ENCODE measurements at regions not wholly inside any gene's neighbourhood (a gene's known extent, or its start where the extent isn't known, plus 50 kb on each side); places are given as distances from the start of the nearest gene placed in this dataset.

DNA sequence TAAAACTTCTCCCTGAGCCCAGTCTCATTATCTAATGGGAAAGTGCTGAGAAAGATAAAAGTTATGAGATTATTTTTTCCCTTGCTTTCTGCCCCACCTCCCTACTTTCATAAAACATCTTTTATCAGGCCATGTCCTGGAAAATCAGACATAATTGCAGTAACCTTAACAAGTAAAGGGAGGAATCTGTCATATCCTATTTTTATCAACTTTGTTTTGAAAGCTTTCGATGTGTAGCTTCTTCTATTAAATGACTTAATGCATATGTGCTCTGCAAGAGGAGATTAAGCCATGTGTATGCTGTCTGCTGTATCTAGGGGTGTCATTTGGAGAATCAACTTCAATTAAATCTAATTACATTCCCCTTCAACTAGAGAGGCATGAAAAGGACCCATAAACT lies 408.9 kb downstream of the CBLN4 start:
- TF ChIP-seq, protein P1, sequence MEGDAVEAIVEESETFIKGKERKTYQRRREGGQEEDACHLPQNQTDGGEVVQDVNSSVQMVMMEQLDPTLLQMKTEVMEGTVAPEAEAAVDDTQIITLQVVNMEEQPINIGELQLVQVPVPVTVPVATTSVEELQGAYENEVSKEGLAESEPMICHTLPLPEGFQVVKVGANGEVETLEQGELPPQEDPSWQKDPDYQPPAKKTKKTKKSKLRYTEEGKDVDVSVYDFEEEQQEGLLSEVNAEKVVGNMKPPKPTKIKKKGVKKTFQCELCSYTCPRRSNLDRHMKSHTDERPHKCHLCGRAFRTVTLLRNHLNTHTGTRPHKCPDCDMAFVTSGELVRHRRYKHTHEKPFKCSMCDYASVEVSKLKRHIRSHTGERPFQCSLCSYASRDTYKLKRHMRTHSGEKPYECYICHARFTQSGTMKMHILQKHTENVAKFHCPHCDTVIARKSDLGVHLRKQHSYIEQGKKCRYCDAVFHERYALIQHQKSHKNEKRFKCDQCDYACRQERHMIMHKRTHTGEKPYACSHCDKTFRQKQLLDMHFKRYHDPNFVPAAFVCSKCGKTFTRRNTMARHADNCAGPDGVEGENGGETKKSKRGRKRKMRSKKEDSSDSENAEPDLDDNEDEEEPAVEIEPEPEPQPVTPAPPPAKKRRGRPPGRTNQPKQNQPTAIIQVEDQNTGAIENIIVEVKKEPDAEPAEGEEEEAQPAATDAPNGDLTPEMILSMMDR (conservative IDR thresholded peaks at IDR 0.05; ENCODE audit: low read depth in 2 of 2): no peak
- TF ChIP-seq EZH2 (IDR thresholded peaks at IDR 0.05; ENCODE audit: low read depth, unreplicated experiment): no peak
- TF ChIP-seq, protein P2, sequence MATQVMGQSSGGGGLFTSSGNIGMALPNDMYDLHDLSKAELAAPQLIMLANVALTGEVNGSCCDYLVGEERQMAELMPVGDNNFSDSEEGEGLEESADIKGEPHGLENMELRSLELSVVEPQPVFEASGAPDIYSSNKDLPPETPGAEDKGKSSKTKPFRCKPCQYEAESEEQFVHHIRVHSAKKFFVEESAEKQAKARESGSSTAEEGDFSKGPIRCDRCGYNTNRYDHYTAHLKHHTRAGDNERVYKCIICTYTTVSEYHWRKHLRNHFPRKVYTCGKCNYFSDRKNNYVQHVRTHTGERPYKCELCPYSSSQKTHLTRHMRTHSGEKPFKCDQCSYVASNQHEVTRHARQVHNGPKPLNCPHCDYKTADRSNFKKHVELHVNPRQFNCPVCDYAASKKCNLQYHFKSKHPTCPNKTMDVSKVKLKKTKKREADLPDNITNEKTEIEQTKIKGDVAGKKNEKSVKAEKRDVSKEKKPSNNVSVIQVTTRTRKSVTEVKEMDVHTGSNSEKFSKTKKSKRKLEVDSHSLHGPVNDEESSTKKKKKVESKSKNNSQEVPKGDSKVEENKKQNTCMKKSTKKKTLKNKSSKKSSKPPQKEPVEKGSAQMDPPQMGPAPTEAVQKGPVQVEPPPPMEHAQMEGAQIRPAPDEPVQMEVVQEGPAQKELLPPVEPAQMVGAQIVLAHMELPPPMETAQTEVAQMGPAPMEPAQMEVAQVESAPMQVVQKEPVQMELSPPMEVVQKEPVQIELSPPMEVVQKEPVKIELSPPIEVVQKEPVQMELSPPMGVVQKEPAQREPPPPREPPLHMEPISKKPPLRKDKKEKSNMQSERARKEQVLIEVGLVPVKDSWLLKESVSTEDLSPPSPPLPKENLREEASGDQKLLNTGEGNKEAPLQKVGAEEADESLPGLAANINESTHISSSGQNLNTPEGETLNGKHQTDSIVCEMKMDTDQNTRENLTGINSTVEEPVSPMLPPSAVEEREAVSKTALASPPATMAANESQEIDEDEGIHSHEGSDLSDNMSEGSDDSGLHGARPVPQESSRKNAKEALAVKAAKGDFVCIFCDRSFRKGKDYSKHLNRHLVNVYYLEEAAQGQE (IDR thresholded peaks at IDR 0.05; ENCODE audit: unreplicated experiment): no peak
- TF ChIP-seq POLR2AphosphoS5 (IDR thresholded peaks at IDR 0.05; ENCODE audit: low read depth): no peak

Measured in GM23338 (cell line).